ENCODE measurements at regions not wholly inside any gene's neighbourhood (a gene's known extent, or its start where the extent isn't known, plus 50 kb on each side); places are given as distances from the start of the nearest gene placed in this dataset.

DNA sequence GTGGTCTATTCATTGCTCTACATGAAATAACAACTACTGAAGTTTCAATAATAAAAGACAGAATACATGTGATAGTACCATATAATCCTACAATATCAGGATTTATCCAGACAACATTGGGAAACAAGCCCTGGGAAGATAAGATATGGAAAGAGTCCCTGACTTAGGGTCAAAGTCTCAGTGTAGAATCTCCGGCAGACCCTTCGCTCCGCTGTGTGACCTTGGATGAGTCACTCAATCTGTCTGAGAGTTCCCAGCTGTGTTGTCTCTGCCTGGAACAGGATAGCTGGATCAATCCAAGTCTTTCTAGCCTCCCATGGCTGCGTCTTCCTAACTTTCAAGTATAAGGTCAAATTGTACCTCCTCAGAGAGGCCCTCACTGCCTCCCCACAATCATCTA, 335.9 kb downstream of the TMEM114 start:
- H3K4me2 ChIP-seq (ENCODE audit: low read depth, low read length, poor library complexity, severe bottlenecking), result no peak overlapping the region
- H3K9me2 ChIP-seq (replicated peaks; ENCODE audit: insufficient read depth, low read length), result no peaks in the 10 kb centered on the region
- H3K4me3 ChIP-seq (ENCODE audit: insufficient read depth, low read length, poor library complexity, severe bottlenecking), result no peak overlapping the region
- H2AFZ ChIP-seq (ENCODE audit: low read depth, low read length, severe bottlenecking), result no peak overlapping the region
- no peak overlapping the region for H3K27ac ChIP-seq (ENCODE audit: low read depth, low read length)
- TF ChIP-seq, protein P1, sequence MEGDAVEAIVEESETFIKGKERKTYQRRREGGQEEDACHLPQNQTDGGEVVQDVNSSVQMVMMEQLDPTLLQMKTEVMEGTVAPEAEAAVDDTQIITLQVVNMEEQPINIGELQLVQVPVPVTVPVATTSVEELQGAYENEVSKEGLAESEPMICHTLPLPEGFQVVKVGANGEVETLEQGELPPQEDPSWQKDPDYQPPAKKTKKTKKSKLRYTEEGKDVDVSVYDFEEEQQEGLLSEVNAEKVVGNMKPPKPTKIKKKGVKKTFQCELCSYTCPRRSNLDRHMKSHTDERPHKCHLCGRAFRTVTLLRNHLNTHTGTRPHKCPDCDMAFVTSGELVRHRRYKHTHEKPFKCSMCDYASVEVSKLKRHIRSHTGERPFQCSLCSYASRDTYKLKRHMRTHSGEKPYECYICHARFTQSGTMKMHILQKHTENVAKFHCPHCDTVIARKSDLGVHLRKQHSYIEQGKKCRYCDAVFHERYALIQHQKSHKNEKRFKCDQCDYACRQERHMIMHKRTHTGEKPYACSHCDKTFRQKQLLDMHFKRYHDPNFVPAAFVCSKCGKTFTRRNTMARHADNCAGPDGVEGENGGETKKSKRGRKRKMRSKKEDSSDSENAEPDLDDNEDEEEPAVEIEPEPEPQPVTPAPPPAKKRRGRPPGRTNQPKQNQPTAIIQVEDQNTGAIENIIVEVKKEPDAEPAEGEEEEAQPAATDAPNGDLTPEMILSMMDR (IDR thresholded peaks at IDR 0.05; ENCODE audit: insufficient read depth, low read length, poor library complexity, severe bottlenecking), result no peak
- TF ChIP-seq EZH2phosphoT487 (conservative IDR thresholded peaks at IDR 0.05; ENCODE audit: low read length), result no peak
- H3K9me3 ChIP-seq (ENCODE audit: insufficient read depth, low read length), result no peaks in the 10 kb centered on the region
- no peaks in the 10 kb centered on the region for H3F3A ChIP-seq (ENCODE audit: insufficient read depth)
- no peaks in the 10 kb centered on the region for H3K27me3 ChIP-seq (ENCODE audit: low read length)
- H3K79me2 ChIP-seq (ENCODE audit: insufficient read depth, low read length), result no peaks in the 10 kb centered on the region
- no peak overlapping the region for H3K9ac ChIP-seq (ENCODE audit: low read length)
- H4K20me1 ChIP-seq (ENCODE audit: low read depth, low read length), result no peaks in the 10 kb centered on the region
- H3K36me3 ChIP-seq (ENCODE audit: low read length), result no peaks in the 10 kb centered on the region

DNA sequence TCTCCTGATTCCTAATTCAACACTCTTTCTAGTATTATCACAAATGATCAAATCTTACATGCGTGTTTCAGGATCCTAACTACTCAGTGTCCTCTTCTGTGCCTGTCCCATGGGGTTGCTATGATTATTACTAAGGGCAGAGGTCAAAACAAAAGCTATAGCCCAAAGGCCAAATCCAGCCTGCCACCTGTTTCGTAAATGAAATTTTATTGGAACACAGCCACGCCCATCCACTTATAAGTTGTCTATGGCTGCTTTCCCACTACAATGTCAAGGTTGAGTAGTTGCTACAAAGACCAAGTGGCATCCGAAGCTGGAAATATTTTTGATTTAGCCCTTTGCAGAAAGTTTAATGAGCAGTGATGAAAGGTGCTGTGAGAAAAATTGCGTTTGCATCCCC, 336.6 kb downstream of the TMEM114 start:
- no peak for TF ChIP-seq EZH2phosphoT487 (conservative IDR thresholded peaks at IDR 0.05; ENCODE audit: low read length)
- TF ChIP-seq, protein P1 (IDR thresholded peaks at IDR 0.05; ENCODE audit: insufficient read depth, low read length, poor library complexity, severe bottlenecking), result no peak
- Histone ChIP-seq H2AFZ (ENCODE audit: low read depth, low read length, severe bottlenecking) (no peak overlapping the region), H3K9me3 (ENCODE audit: insufficient read depth, low read length) (no peaks in the 10 kb centered on the region), H3K4me3 (ENCODE audit: insufficient read depth, low read length, poor library complexity, severe bottlenecking) (no peak overlapping the region), H3K9me2 (replicated peaks; ENCODE audit: insufficient read depth, low read length) (no peaks in the 10 kb centered on the region), H3K27me3 (ENCODE audit: low read length) (no peaks in the 10 kb centered on the region), H3K4me2 (ENCODE audit: low read depth, low read length, poor library complexity, severe bottlenecking) (no peak overlapping the region), H3F3A (ENCODE audit: insufficient read depth) (no peaks in the 10 kb centered on the region), H3K36me3 (ENCODE audit: low read length) (no peaks in the 10 kb centered on the region), H4K20me1 (ENCODE audit: low read depth, low read length) (no peaks in the 10 kb centered on the region), H3K79me2 (ENCODE audit: insufficient read depth, low read length) (no peaks in the 10 kb centered on the region), H3K27ac (ENCODE audit: low read depth, low read length) (no peak overlapping the region), H3K9ac (ENCODE audit: low read length) (no peak overlapping the region)

DNA sequence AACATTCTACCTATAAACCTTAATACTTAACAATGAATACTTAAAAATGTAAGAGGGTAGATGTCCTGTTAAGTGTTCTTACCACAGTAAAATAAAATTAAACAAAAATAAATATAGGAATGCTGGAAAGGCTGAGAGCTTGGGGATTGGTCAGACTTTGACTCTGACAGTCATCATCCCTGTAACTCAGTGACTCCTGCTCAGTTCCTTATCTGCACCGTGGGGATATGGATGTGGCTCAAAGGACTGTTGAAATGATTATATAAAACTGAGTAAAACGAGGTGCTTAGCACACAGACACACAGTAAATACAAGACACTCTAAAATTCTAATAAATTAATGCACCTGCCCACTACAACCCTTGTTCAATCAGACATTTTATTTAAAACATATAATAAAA, 338.6 kb downstream of the TMEM114 start:
- no peaks in the 10 kb centered on the region for H4K20me1 ChIP-seq (ENCODE audit: low read depth, low read length)
- TF ChIP-seq EZH2phosphoT487 (conservative IDR thresholded peaks at IDR 0.05; ENCODE audit: low read length), result no peak
- H3K9ac ChIP-seq (ENCODE audit: low read length), result no peak overlapping the region
- no peaks in the 10 kb centered on the region for H3K9me3 ChIP-seq (ENCODE audit: insufficient read depth, low read length)
- H3K4me3 ChIP-seq (ENCODE audit: insufficient read depth, low read length, poor library complexity, severe bottlenecking), result no peak overlapping the region
- H3K27ac ChIP-seq (ENCODE audit: low read depth, low read length), result no peak overlapping the region
- no peaks in the 10 kb centered on the region for H3K79me2 ChIP-seq (ENCODE audit: insufficient read depth, low read length)
- no peak overlapping the region for H3K4me2 ChIP-seq (ENCODE audit: low read depth, low read length, poor library complexity, severe bottlenecking)
- H3F3A ChIP-seq (ENCODE audit: insufficient read depth), result no peaks in the 10 kb centered on the region
- no peaks in the 10 kb centered on the region for H3K36me3 ChIP-seq (ENCODE audit: low read length)
- no peaks in the 10 kb centered on the region for H3K9me2 ChIP-seq (replicated peaks; ENCODE audit: insufficient read depth, low read length)
- no peak overlapping the region for H2AFZ ChIP-seq (ENCODE audit: low read depth, low read length, severe bottlenecking)
- H3K27me3 ChIP-seq (ENCODE audit: low read length), result no peaks in the 10 kb centered on the region

DNA sequence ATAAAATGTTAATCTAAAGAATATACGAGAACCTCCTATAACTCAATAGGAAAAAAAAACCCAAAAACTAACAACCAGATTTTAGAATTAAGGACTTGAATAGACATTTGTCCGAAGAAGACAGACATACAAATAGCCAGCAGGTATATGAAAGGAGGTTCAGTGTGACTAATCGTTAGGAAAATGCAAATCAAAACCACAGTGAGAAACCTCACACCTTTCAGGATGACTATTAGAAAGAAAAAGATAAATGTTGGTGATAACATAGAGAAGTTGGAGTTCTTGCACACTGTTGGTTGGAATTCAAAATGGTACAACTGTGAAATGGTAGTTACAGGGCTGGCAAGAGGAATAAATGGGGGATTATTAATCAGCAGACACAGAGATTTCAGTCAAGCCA, 339.0 kb downstream of the TMEM114 start:
- H3K9ac ChIP-seq (ENCODE audit: low read length), result no peak overlapping the region
- no peaks in the 10 kb centered on the region for H3K27me3 ChIP-seq (ENCODE audit: low read length)
- no peak overlapping the region for H3K27ac ChIP-seq (ENCODE audit: low read depth, low read length)
- TF ChIP-seq, protein P1 (IDR thresholded peaks at IDR 0.05; ENCODE audit: insufficient read depth, low read length, poor library complexity, severe bottlenecking), result no peak
- no peak for TF ChIP-seq EZH2phosphoT487 (conservative IDR thresholded peaks at IDR 0.05; ENCODE audit: low read length)
- H2AFZ ChIP-seq (ENCODE audit: low read depth, low read length, severe bottlenecking), result no peak overlapping the region
- no peaks in the 10 kb centered on the region for H3K79me2 ChIP-seq (ENCODE audit: insufficient read depth, low read length)
- no peak overlapping the region for H3K4me3 ChIP-seq (ENCODE audit: insufficient read depth, low read length, poor library complexity, severe bottlenecking)
- H4K20me1 ChIP-seq (ENCODE audit: low read depth, low read length), result no peaks in the 10 kb centered on the region
- H3F3A ChIP-seq (ENCODE audit: insufficient read depth), result no peaks in the 10 kb centered on the region
- H3K9me3 ChIP-seq (ENCODE audit: insufficient read depth, low read length), result no peaks in the 10 kb centered on the region
- H3K9me2 ChIP-seq (replicated peaks; ENCODE audit: insufficient read depth, low read length), result no peaks in the 10 kb centered on the region
- no peak overlapping the region for H3K4me2 ChIP-seq (ENCODE audit: low read depth, low read length, poor library complexity, severe bottlenecking)
- no peaks in the 10 kb centered on the region for H3K36me3 ChIP-seq (ENCODE audit: low read length)
